D721Med (cell line): ENCODE measurements at regions not wholly inside any gene's neighbourhood (a gene's known extent, or its start where the extent isn't known, plus 50 kb on each side); places are given as distances from the start of the nearest gene placed in this dataset.

Experiments used
- DNase-seq: peaks from one replicate; pipeline ENCODE4 v3.0.0; 2011; ENCODE audit warnings: low spot score; ENCODE audit not compliant: insufficient read length
- FAIRE-seq: peaks from 2 replicates; lab custom pipeline; 2011; peaks lifted over from hg19 to GRCh38; lab: Jason Lieb, UNC
- TF ChIP-seq, protein P1 (sequence below): IDR thresholded peaks from 2 replicates; pipeline ENCODE4 v1.5.1; 2012; ENCODE audit warnings: mild to moderate bottlenecking, control low read depth; ENCODE audit not compliant: insufficient read depth; ENCODE audit errors: missing control alignments

DNA sequence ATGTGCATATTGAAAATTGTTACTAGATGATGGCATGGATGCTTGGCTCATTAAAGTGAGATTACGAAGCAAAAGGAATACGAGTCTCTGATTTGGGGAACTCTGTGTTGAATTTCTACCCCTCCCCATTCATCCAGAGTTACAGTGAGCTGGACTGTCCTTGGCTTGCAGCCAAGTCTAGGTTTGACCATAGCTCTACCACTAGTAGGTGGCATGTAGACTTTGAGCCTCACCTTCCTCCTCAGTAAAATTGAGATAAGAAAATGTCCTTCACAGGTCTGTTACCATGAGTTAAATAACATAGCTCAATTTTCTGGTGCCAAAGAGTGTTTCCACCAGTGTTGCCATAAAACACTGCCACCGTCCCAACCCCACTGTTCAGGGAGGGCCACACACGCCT lies 727.6 kb upstream of the ID2 start:
- TF ChIP-seq, protein P1, sequence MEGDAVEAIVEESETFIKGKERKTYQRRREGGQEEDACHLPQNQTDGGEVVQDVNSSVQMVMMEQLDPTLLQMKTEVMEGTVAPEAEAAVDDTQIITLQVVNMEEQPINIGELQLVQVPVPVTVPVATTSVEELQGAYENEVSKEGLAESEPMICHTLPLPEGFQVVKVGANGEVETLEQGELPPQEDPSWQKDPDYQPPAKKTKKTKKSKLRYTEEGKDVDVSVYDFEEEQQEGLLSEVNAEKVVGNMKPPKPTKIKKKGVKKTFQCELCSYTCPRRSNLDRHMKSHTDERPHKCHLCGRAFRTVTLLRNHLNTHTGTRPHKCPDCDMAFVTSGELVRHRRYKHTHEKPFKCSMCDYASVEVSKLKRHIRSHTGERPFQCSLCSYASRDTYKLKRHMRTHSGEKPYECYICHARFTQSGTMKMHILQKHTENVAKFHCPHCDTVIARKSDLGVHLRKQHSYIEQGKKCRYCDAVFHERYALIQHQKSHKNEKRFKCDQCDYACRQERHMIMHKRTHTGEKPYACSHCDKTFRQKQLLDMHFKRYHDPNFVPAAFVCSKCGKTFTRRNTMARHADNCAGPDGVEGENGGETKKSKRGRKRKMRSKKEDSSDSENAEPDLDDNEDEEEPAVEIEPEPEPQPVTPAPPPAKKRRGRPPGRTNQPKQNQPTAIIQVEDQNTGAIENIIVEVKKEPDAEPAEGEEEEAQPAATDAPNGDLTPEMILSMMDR = no peak
- no peak for DNase-seq
- FAIRE-seq = no peak

DNA sequence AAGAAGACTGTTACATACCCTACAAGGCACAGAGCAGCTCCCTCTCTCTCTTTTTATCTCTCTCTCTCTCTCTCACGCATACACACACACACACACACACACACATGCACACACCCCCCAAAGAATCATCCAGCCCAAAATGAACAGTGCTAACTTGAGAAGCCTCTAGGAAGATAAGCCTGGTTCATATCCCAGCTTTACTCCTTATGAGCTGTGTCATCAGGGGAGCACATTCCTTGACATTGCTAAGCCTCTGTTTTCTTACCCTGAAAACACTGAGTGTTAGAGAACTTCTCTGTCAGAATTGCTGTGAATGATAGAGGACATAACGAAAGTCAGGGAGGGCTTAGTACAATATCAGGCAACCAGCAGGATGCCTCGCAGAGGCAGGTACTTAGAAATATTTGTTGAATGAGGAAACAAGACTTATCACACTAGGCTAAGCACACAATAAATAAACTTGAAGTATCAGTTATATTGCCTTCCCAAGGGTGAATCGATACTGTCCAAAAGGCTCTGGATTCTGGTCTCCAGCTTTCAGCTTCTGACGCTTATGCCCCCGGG lies 725.6 kb upstream of the ID2 start:
- TF ChIP-seq, protein P1 = no peak
- DNase-seq (no peak), FAIRE-seq (no peak)

GRCh38 chr2:7961550-7961949 lies 720.3 kb upstream of the ID2 start:
- no peak for FAIRE-seq

GRCh38 chr2:7962161-7962560 lies 719.7 kb upstream of the ID2 start:
- TF ChIP-seq, protein P1 = no peak
- FAIRE-seq (no peak), DNase-seq (no peak)

More at GRCh38 chr2:7961550-7961949, 720.3 kb upstream of the ID2 start:
- TF ChIP-seq, protein P1 = no peak
- no peak for DNase-seq

DNA sequence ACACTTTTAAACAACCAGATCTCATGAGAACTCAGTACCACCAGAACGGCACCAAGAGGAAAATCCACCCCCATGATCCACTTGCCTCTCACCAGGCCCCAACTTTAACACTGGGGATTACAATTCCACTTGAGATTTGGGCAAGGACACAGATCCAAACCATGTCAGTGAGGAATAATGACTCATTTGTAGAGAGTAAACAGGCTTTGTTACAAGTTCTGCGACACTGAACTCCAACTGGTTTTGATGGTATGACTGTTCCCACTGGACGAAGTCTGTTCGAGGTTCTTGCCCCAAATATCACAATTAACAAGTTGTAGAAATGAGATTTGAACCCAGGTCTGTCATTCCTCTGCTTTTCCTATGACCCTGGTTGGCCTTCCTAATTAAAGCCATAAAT lies 718.1 kb upstream of the ID2 start:
- DNase-seq (no peak), FAIRE-seq (no peak)
- TF ChIP-seq, protein P1 = no peak

DNA sequence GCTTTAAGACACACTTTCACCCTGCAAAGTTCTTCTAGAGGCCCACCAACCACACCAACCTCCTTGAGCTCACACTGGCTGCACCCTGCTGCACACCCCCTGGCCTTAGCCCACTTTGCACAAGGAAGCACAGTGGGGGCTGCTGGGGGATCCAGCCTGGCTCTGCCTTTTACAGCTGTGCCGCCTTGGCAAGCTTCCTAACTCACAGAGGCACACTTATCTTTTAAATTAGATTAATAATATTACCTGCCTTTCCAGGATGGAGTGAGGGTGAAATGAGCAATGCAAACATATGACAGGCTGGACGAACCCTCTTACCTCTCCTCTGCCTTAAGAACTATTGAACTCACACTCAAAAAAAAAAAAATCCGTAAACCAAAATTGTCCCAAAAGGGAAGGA lies 715.8 kb upstream of the ID2 start:
- DNase-seq (no peak), FAIRE-seq (no peak)
- TF ChIP-seq, protein P1 = no peak

DNA sequence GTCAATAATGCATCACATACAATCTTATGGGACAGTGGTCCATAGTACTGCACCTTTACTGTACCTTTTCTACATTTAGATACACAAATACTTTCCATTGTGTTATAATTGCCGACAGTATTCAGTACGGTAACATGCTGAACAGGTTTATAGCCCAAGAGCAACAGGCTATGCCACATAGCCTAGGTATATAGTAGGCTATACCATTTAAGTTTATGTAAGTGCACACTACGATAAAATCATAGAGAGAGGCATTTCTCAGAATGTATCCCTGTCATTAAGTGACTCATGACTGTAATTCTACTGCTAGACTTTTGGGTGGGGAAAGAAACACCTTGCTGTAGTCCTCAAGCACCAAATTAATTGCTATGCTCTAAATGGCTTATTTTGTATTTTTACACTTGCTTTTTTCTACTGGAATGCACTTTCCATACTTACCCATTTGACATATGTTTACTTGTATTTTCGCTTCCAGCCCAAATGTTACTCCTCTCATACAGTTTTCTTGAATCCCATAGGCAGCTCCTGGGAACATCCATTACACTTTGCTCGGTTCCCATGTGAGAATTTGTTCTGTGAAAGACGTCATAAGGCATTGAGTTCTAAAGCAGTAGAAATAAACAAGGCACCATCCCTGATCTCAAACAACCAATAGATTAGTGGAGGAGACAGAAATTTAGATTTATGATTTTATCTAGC lies 714.0 kb upstream of the ID2 start:
- FAIRE-seq (no peak), DNase-seq (no peak)

More for the DNA sequence above, 714.0 kb upstream of the ID2 start:
- TF ChIP-seq, protein P1 = no peak
